Activated CD4-positive, CD25-positive, alpha-beta regulatory T cell treated with anti-CD3 and anti-CD28 coated beads, Interleukin-2, amount 50 U/mL, for 24 hours (primary cell): ENCODE measurements at regions not wholly inside any gene's neighbourhood (a gene's known extent, or its start where the extent isn't known, plus 50 kb on each side); places are given as distances from the start of the nearest gene placed in this dataset.
"Not testable (repeated sequence)": the region's sequence is repeated elsewhere in the genome, so short reads cannot be mapped to it uniquely, and the experiment has no call there.

Experiments
- ATAC-seq, 2 donors: fragments of 150-1000 bp; cut with Tn5 transposase; one replicate each; pipeline ENCODE4 v1.10.0; 2021; ENCODE audit warnings: mild to moderate bottlenecking in 1 of 2, moderate library complexity in 1 of 2

- ATAC-seq: no peak
Measured at GRCh38 chr15:26020871-26021270, 157.7 kb upstream of the ATP10A start.

GRCh38 chr15:26017665-26018064 is 154.5 kb upstream of the ATP10A start:
- ATAC-seq: no peak

GRCh38 chr15:26015516-26016075 is 152.5 kb upstream of the ATP10A start:
- ATAC-seq: no peak

- ATAC-seq: no peak
Measured at GRCh38 chr15:26013981-26014380, 150.9 kb upstream of the ATP10A start.

GRCh38 chr15:26011916-26012315 is 148.8 kb upstream of the ATP10A start:
- ATAC-seq: no peak

- ATAC-seq: no peak
Measured at GRCh38 chr15:26007151-26007550, 144.0 kb upstream of the ATP10A start.

- ATAC-seq: no peak
Measured at GRCh38 chr15:26001201-26001600, 138.1 kb upstream of the ATP10A start.

GRCh38 chr15:25993506-25993905 is 130.4 kb upstream of the ATP10A start:
- ATAC-seq: no peak

- ATAC-seq: no peak
Measured at GRCh38 chr15:25990220-25990619, 127.1 kb upstream of the ATP10A start.

GRCh38 chr15:25989327-25989726 is 126.2 kb upstream of the ATP10A start:
- no peak for ATAC-seq

GRCh38 chr15:25988716-25989115 is 125.6 kb upstream of the ATP10A start:
- ATAC-seq: not testable (repeated sequence)

GRCh38 chr15:25987638-25988037 is 124.5 kb upstream of the ATP10A start:
- ATAC-seq: no peak

GRCh38 chr15:25985165-25985564 is 122.0 kb upstream of the ATP10A start:
- no peak for ATAC-seq

- ATAC-seq: no peak
Measured at GRCh38 chr15:25982736-25983135, 119.6 kb upstream of the ATP10A start.

GRCh38 chr15:25981114-25981513 is 118.0 kb upstream of the ATP10A start:
- no peak for ATAC-seq

- ATAC-seq: no peak
Measured at GRCh38 chr15:25972141-25972675, 109.1 kb upstream of the ATP10A start.

GRCh38 chr15:25971053-25971452 is 107.9 kb upstream of the ATP10A start:
- no peak for ATAC-seq

GRCh38 chr15:25969886-25970285 is 106.8 kb upstream of the ATP10A start:
- no peak for ATAC-seq

GRCh38 chr15:25967116-25967515 is 104.0 kb upstream of the ATP10A start:
- no peak for ATAC-seq

- no peak for ATAC-seq
Measured at GRCh38 chr15:25965326-25965725, 102.2 kb upstream of the ATP10A start.

GRCh38 chr15:25960273-25960672 is 97.1 kb upstream of the ATP10A start:
- ATAC-seq: no peak

- no peak for ATAC-seq
Measured at GRCh38 chr15:25959100-25959499, 96.0 kb upstream of the ATP10A start.

- no peak for ATAC-seq
Measured at GRCh38 chr15:25955628-25956027, 92.5 kb upstream of the ATP10A start.

- ATAC-seq: no peak
Measured at GRCh38 chr15:25954398-25954797, 91.3 kb upstream of the ATP10A start.

- no peak for ATAC-seq
Measured at GRCh38 chr15:25950014-25950413, 86.9 kb upstream of the ATP10A start.
